HepG2 (cell line): ENCODE measurements at regions not wholly inside any gene's neighbourhood (a gene's known extent, or its start where the extent isn't known, plus 50 kb on each side); places are given as distances from the start of the nearest gene placed in this dataset.

Experiments
- ATAC-seq: fragments of 200-7000 bp; cut with Tn5 transposase; 3 replicates; pipeline ENCODE4 v1.9.1; 2020; ENCODE audit warnings: mild to moderate bottlenecking, moderate library complexity
- BruUV-seq: library from RNA; stranded (reverse); fragments of 400-500 nt; replicated peaks from 2 replicates; lab custom pipeline; 2021; lab: Mats Ljungman, UMichigan
- CTCF ChIA-PET: fragments of 300-600 bp; formaldehyde crosslinking; extraction: SDS; loops from one replicate; lab custom pipeline; 2021; ENCODE audit warnings: low total read pairs, inconsistent platforms, low intra/inter-chr PET ratio; lab: Yijun Ruan, JAX
- POLR2A ChIA-PET: fragments of 350-600 bp; sonication (Branson Sonifier 250); formaldehyde crosslinking; loops from one replicate; lab custom pipeline; 2020; ENCODE audit warnings: antibody characterized with exemption, inconsistent platforms; lab: Yijun Ruan, JAX
- DNase-seq: peaks from one replicate; pipeline ENCODE4 v3.0.0-alpha.2; 2015; ENCODE audit warnings: low spot score
- FAIRE-seq: peaks from 3 replicates; lab custom pipeline; 2011; peaks lifted over from hg19 to GRCh38; lab: Jason Lieb, UNC
- H2AFZ ChIP-seq: one replicate; pipeline ENCODE4 v1.6.1; 2011; ENCODE audit warnings: low read length, inconsistent platforms
- H3K27ac ChIP-seq: fragments of 300-600 bp; 3 replicates; pipeline ENCODE4 v1.8.0; 2011; ENCODE audit warnings: mixed run types, mild to moderate bottlenecking, mixed read lengths, low read length, inconsistent platforms; ENCODE audit not compliant: insufficient read depth; ENCODE audit errors: extremely low read length
- H3K27me3 ChIP-seq, 2 experiments: fragments of 200-600 bp in 1 of 2; 2 replicates in 1 of 2; 3 replicates in 1 of 2; pipeline versions ENCODE4 v1.6.0 to v1.8.0; 2011; ENCODE audit warnings: low read length in 2 of 2, mild to moderate bottlenecking in 2 of 2, moderate library complexity in 2 of 2, inconsistent platforms in 1 of 2; ENCODE audit not compliant: insufficient read depth in 2 of 2, control insufficient read depth in 1 of 2
- H3K36me3 ChIP-seq, 2 experiments: fragments of 200-600 bp in 1 of 2; replicated peaks in 1 of 2; 2 replicates in 1 of 2; 3 replicates in 1 of 2; pipeline versions ENCODE4 v1.5.1 to v1.8.0; 2011; ENCODE audit warnings: low read length in 2 of 2, inconsistent platforms in 1 of 2; ENCODE audit not compliant: insufficient read depth in 2 of 2, control insufficient read depth in 1 of 2
- H3K4me1 ChIP-seq: 2 replicates; pipeline ENCODE4 v1.5.1; 2012; ENCODE audit warnings: low read length, inconsistent platforms; ENCODE audit not compliant: insufficient read depth
- H3K4me2 ChIP-seq: 2 replicates; pipeline ENCODE4 v1.6.0; 2011; ENCODE audit warnings: low read depth, low read length, inconsistent platforms
- H3K4me3 ChIP-seq, 3 experiments: fragments of 200-600 bp in 1 of 3; sonication (generic), shearing (Covaris generic) in 1 of 3; replicated peaks in 1 of 3; 2 replicates each; pipeline ENCODE4 v1.5.1; 2011 to 2016; ENCODE audit warnings: low read length in 3 of 3, inconsistent platforms in 2 of 3, low read depth in 2 of 3, mild to moderate bottlenecking in 2 of 3, control low read depth in 1 of 3, mixed read lengths in 1 of 3; ENCODE audit not compliant: insufficient read depth in 1 of 3
- H3K79me2 ChIP-seq: one replicate; pipeline ENCODE4 v1.6.1; 2011; ENCODE audit warnings: low read length, inconsistent platforms; ENCODE audit not compliant: insufficient read depth
- H3K9ac ChIP-seq: 2 replicates; pipeline ENCODE4 v1.6.0; 2011; ENCODE audit warnings: mild to moderate bottlenecking, low read depth, low read length, inconsistent platforms; ENCODE audit not compliant: insufficient read depth
- H3K9me3 ChIP-seq: 2 replicates; pipeline ENCODE4 v1.5.1; 2012; ENCODE audit warnings: mild to moderate bottlenecking, low read length
- H4K20me1 ChIP-seq: 2 replicates; pipeline ENCODE4 v1.6.0; 2011; ENCODE audit warnings: inconsistent platforms, mild to moderate bottlenecking, low read length, moderate library complexity; ENCODE audit not compliant: insufficient read depth
- CEBPB ChIP-seq: IDR thresholded peaks from 2 replicates; pipeline ENCODE4 v1.6.1; 2011; ENCODE audit warnings: low read depth, low read length, improper control_type of control experiment, borderline replicate concordance
- CEBPG ChIP-seq: IDR thresholded peaks from 2 replicates; pipeline ENCODE4 v1.6.1; 2016
- MAFK ChIP-seq, 2 experiments: IDR thresholded peaks in 1 of 2; conservative IDR thresholded peaks in 1 of 2; 2 replicates each; pipeline ENCODE4 v1.6.1; 2011; ENCODE audit warnings: improper control_type of control experiment in 2 of 2, low read length in 2 of 2
- MTA1 ChIP-seq: sonication (generic); formaldehyde crosslinking; IDR thresholded peaks from 2 replicates; pipeline ENCODE4 v1.4.0; 2020; ENCODE audit warnings: missing genetic modification reagents, mild to moderate bottlenecking, borderline replicate concordance
- ZNF24 ChIP-seq: fragments of 450-650 bp; IDR thresholded peaks from 2 replicates; pipeline ENCODE4 v1.6.1; 2017; ENCODE audit warnings: antibody characterized with exemption, mild to moderate bottlenecking
- ZNF703 ChIP-seq: sonication (generic); formaldehyde crosslinking; IDR thresholded peaks from 2 replicates; pipeline ENCODE4 v1.5.1; 2020; ENCODE audit warnings: missing genetic modification reagents, mild to moderate bottlenecking, moderate library complexity, borderline replicate concordance
- in situ Hi-C: cut with HindIII; loops from 2 replicates; pipeline ENCODE4 v1.10.0; 2017; ENCODE audit warnings: low pct_unique_long_range_greater_than_20kb; ENCODE audit not compliant: extremely low pct_ligation_motif_present
- intact Hi-C: fragments of 100-400 bp; cut with micrococcal nuclease; formaldehyde crosslinking; loops from one replicate; pipeline ENCODE4 v1.10.0; 2022; ENCODE audit not compliant: unreplicated experiment
- TF ChIP-seq, protein P1 (sequence below): IDR thresholded peaks from 2 replicates; pipeline ENCODE4 v1.6.1; 2016; ENCODE audit warnings: mild to moderate bottlenecking
- TF ChIP-seq, protein P2 (sequence below): sonication (generic); formaldehyde crosslinking; IDR thresholded peaks from 2 replicates; pipeline ENCODE4 v1.5.1; 2020; ENCODE audit warnings: missing genetic modification reagents, mild to moderate bottlenecking, borderline replicate concordance

DNA sequence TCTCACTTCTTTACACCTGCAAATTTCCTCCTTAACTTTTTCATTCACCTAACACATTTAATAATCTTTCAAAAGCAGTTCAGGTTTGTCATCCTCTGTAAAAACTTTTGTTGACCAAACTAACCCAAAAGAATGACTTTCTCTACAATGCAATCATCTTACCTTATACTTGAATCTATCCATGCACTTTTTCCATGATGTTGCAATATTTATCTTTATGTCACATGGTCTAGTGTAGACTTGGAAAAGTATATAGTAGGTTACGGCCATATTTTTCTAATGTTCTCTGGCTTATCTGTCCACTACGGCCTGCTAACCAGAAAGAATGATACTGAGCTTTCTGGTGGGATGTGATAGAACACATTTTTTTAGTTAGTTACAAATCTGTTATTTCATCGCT lies 431.0 kb upstream of the SOX9 start (continued):
- TF ChIP-seq, protein P1, sequence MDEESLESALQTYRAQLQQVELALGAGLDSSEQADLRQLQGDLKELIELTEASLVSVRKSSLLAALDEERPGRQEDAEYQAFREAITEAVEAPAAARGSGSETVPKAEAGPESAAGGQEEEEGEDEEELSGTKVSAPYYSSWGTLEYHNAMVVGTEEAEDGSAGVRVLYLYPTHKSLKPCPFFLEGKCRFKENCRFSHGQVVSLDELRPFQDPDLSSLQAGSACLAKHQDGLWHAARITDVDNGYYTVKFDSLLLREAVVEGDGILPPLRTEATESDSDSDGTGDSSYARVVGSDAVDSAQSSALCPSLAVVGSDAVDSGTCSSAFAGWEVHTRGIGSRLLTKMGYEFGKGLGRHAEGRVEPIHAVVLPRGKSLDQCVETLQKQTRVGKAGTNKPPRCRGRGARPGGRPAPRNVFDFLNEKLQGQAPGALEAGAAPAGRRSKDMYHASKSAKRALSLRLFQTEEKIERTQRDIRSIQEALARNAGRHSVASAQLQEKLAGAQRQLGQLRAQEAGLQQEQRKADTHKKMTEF (CRISPR knock-in tag), result no peak
- TF ChIP-seq CEBPG (CRISPR knock-in tag) (peak; percentile 63), MAFK (conservative IDR thresholded peaks at IDR 0.05 in 1 of 2, IDR thresholded peaks at IDR 0.05 in 1 of 2; ENCODE audit: low read length in 2 of 2) (peak in 1 of 2 experiments; percentile 43; a peak in 1 of 4 replicates)

DNA sequence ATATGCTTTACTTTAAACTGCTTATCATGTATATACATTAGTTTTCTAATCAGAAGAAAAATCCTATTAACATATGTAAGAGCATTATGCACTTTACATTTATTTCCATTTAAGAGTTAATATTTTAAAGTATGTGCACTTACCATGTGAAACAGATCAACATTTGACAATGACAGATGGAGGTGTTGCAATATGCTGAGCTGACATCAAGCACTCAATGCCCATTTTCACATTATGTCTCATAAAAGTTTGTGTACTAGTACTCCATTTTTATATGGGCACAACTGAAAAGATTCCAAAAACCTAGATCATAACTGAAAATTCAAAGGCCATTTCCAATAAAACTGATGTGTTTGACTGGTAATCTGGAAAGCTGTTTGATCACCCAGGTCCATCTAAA lies 420.9 kb upstream of the SOX9 start:
- POLR2A ChIA-PET, result no interaction called here
- TF ChIP-seq ZNF24 (no peak), MTA1 (CRISPR knock-in tag) (no peak), CEBPB (peak; percentile 66; the same call in 1 of the 2 replicates), ZNF703 (no peak)
- TF ChIP-seq, protein P2, sequence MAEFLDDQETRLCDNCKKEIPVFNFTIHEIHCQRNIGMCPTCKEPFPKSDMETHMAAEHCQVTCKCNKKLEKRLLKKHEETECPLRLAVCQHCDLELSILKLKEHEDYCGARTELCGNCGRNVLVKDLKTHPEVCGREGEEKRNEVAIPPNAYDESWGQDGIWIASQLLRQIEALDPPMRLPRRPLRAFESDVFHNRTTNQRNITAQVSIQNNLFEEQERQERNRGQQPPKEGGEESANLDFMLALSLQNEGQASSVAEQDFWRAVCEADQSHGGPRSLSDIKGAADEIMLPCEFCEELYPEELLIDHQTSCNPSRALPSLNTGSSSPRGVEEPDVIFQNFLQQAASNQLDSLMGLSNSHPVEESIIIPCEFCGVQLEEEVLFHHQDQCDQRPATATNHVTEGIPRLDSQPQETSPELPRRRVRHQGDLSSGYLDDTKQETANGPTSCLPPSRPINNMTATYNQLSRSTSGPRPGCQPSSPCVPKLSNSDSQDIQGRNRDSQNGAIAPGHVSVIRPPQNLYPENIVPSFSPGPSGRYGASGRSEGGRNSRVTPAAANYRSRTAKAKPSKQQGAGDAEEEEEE (CRISPR knock-in tag), result no peak
- TF ChIP-seq, all 625 proteins: peak for 1
- Histone ChIP-seq H3K9ac (no peak overlapping the region), H3K27me3 (no peaks in the 10 kb centered on the region), H2AFZ (no peak overlapping the region), H3K4me2 (no peak overlapping the region), H3K27ac (no peak overlapping the region), H3K9me3 (no peaks in the 10 kb centered on the region), H3K36me3 (no peaks in the 10 kb centered on the region), H3K4me3 (no peak overlapping the region), H3K79me2 (no peaks in the 10 kb centered on the region), H3K4me1 (no peaks in the 10 kb centered on the region), H4K20me1 (no peaks in the 10 kb centered on the region)
- in situ Hi-C loops, result no loop called here
- intact Hi-C loops, result no loop called here
- FAIRE-seq (no peak), ATAC-seq (no peak), DNase-seq (no peak)
- BruUV-seq, result no TSS peak
- CTCF ChIA-PET, result no interaction called here
